LNCaP clone FGC (cell line): ENCODE measurements at regions not wholly inside any gene's neighbourhood (a gene's known extent, or its start where the extent isn't known, plus 50 kb on each side); places are given as distances from the start of the nearest gene placed in this dataset.

Experiments
- DNase-seq: peaks from one replicate; pipeline ENCODE4 v3.0.0-alpha.2; 2011; ENCODE audit warnings: low read depth
- H3K4me3 ChIP-seq: 2 replicates; pipeline ENCODE4 v1.5.1; 2011; ENCODE audit warnings: mild to moderate bottlenecking, low read depth, low read length, control low read depth
- CTCF ChIP-seq: IDR thresholded peaks from 2 replicates; pipeline ENCODE4 v1.5.1; 2012; ENCODE audit warnings: mild to moderate bottlenecking; ENCODE audit not compliant: control insufficient read depth, insufficient read depth; ENCODE audit errors: extremely low read depth

GRCh38 chr20:48015141-48015910 is 230.0 kb upstream of the SULF2 start:
- DNase-seq: no peak
- TF ChIP-seq CTCF: no peak

GRCh38 chr20:48012401-48012974 is 227.2 kb upstream of the SULF2 start:
- H3K4me3 ChIP-seq: no peak overlapping the region
- no peak for TF ChIP-seq CTCF
- no peak for DNase-seq

More at GRCh38 chr20:48015141-48015910, 230.0 kb upstream of the SULF2 start:
- no peak overlapping the region for H3K4me3 ChIP-seq

DNA sequence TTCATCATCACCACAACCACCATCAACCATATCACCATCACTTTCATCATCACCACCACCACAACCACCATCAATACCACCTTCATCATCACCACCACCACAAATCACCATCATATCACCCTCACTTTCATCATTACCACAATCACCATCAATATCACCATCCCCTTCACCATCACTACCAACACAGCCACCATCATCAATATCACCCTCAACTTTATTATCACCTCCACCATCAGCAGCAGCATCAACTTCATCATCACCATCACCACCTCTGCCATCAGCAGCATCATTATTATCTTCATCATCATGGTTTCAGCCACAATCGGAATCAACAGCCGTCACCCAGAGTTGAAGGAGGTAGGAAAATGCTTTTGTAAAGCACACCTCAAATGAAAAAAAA is 225.7 kb upstream of the SULF2 start:
- no peak for TF ChIP-seq CTCF
- DNase-seq: no peak
- no peak overlapping the region for H3K4me3 ChIP-seq

DNA sequence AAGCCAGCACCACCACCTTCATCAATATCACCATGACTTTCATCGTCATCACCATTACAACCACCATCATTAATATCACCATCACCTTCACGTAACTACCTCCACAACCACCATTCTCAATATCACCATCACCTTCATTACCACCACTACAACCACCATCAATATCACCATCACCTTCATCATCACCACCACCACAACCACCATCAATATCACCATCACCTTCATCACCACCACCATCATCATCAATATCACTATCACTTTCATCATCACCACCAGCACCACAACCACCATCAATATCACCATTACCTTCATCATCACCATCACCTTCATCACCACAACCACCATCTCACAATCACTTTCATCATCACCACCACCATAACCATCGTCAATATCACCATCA is 225.3 kb upstream of the SULF2 start:
- no peak for TF ChIP-seq CTCF
- no peak overlapping the region for H3K4me3 ChIP-seq
- no peak for DNase-seq

GRCh38 chr20:48008850-48009515 is 223.7 kb upstream of the SULF2 start:
- H3K4me3 ChIP-seq: no peak overlapping the region
- no peak for DNase-seq
- TF ChIP-seq CTCF: no peak

- H3K4me3 ChIP-seq: no peak overlapping the region
- no peak for DNase-seq
- no peak for TF ChIP-seq CTCF
Observed at GRCh38 chr20:48007351-48007750, 222.1 kb upstream of the SULF2 start.
